Progenitor cell of endocrine pancreas (in vitro differentiated cells): ENCODE measurements at regions not wholly inside any gene's neighbourhood (a gene's known extent, or its start where the extent isn't known, plus 50 kb on each side); places are given as distances from the start of the nearest gene placed in this dataset.

ENCODE experiments used
- DNase-seq: peaks from one replicate; pipeline ENCODE4 v3.0.0; 2021; ENCODE audit warnings: low spot score; ENCODE audit not compliant: unreplicated experiment
- H3K27ac Mint-ChIP-seq: 2 replicates; pipeline ENCODE4 v1.8.0; 2021; ENCODE audit warnings: mild to moderate bottlenecking, moderate library complexity, mixed read lengths
- H3K27me3 Mint-ChIP-seq: 2 replicates; pipeline ENCODE4 v1.8.0; 2021; ENCODE audit warnings: mixed read lengths
- H3K36me3 Mint-ChIP-seq: 2 replicates; pipeline ENCODE4 v1.8.0; 2022; ENCODE audit warnings: mixed read lengths; ENCODE audit not compliant: insufficient read depth
- H3K4me1 Mint-ChIP-seq: 2 replicates; pipeline ENCODE4 v1.8.0; 2021; ENCODE audit warnings: low read depth, mixed read lengths
- H3K4me3 Mint-ChIP-seq: 2 replicates; pipeline ENCODE4 v1.8.0; 2021; ENCODE audit warnings: low read depth, mild to moderate bottlenecking, moderate library complexity, mixed read lengths
- H3K9me3 Mint-ChIP-seq: 2 replicates; pipeline ENCODE4 v1.8.0; 2021; ENCODE audit warnings: low read depth, mixed read lengths
- CTCF ChIP-seq: fragments of 200-600 bp; sonication (generic); IDR thresholded peaks from one replicate; pipeline ENCODE4 v1.5.0; 2021; ENCODE audit warnings: antibody characterized with exemption, mild to moderate bottlenecking; ENCODE audit not compliant: unreplicated experiment

DNA sequence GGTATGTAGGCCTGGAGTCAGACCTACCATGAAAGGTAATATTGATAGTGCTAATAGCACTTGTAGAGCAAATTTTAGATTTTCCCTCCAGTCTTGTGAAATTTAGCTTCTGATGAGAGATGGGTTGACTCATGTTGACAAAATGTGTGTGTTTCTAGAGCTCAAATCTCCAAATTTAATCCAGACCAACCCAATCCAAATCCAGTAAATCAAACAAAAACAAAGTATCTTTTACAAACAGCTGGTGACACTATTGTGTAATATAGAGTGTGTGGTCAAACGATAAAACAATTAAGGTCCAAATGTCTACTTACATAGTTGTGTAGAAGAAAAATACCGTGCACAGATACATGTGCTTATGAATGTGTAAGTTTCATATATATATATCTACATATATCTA lies 63.4 kb upstream of the KITLG start:
- Mint-ChIP-seq H3K4me3 (no peak overlapping the region), H3K4me1 (peaks cover 4% of the 10 kb centered on the region), H3K9me3 (no peaks in the 10 kb centered on the region), H3K27ac (no peak overlapping the region), H3K36me3 (no peaks in the 10 kb centered on the region), H3K27me3 (peaks cover 29% of the 10 kb centered on the region)
- DNase-seq, result no peak
- no peak for TF ChIP-seq CTCF

- H3K4me3 Mint-ChIP-seq, result no peak overlapping the region
- H3K4me1 Mint-ChIP-seq, result peaks cover 7% of the 10 kb centered on the region
Measured at GRCh38 chr12:88642675-88643431, 62.6 kb upstream of the KITLG start.

GRCh38 chr12:88638966-88639760 lies 58.9 kb upstream of the KITLG start:
- no peaks in the 10 kb centered on the region for H3K9me3 Mint-ChIP-seq
- H3K4me3 Mint-ChIP-seq, result no peak overlapping the region
- TF ChIP-seq CTCF, result no peak
- peaks cover 45% of the 10 kb centered on the region for H3K27me3 Mint-ChIP-seq
- peaks cover 7% of the 10 kb centered on the region for H3K4me1 Mint-ChIP-seq
- no peak overlapping the region for H3K27ac Mint-ChIP-seq
- no peak for DNase-seq
- no peaks in the 10 kb centered on the region for H3K36me3 Mint-ChIP-seq

More at GRCh38 chr12:88642675-88643431, 62.6 kb upstream of the KITLG start:
- DNase-seq, result no peak
- Mint-ChIP-seq H3K27ac (no peak overlapping the region), H3K36me3 (no peaks in the 10 kb centered on the region), H3K27me3 (peaks cover 32% of the 10 kb centered on the region), H3K9me3 (no peaks in the 10 kb centered on the region)
- no peak for TF ChIP-seq CTCF

GRCh38 chr12:88638388-88638787 lies 58.1 kb upstream of the KITLG start:
- H3K9me3 Mint-ChIP-seq, result no peaks in the 10 kb centered on the region
- H3K27ac Mint-ChIP-seq, result no peak overlapping the region
- DNase-seq, result no peak
- TF ChIP-seq CTCF, result no peak
- no peak overlapping the region for H3K4me3 Mint-ChIP-seq
- peaks cover 43% of the 10 kb centered on the region for H3K27me3 Mint-ChIP-seq
- H3K36me3 Mint-ChIP-seq, result no peaks in the 10 kb centered on the region
- peaks cover 7% of the 10 kb centered on the region for H3K4me1 Mint-ChIP-seq

DNA sequence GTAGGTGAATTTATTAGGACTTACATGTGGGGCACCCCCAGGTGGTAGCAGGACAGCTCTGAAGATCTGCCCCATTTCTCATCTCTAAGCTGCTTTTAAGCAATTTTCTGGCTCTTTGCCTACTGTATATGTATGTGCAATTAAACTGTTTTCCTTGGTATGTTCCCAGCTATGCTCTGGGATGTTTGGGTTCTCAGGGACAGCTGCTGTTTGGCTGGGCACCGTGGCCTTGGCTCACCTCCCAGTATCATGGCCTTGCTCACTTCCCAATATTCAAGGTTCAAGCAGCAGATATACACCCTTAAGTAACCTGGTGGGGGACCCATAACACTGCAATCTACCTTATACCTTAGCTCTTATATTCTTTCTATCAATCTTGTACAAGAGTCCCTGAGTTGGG lies 53.7 kb upstream of the KITLG start:
- H3K27ac Mint-ChIP-seq, result no peak overlapping the region
- H3K27me3 Mint-ChIP-seq, result peaks cover 39% of the 10 kb centered on the region
- H3K36me3 Mint-ChIP-seq, result no peaks in the 10 kb centered on the region
- H3K4me1 Mint-ChIP-seq, result peaks cover 3% of the 10 kb centered on the region
- DNase-seq, result no peak
- no peak overlapping the region for H3K4me3 Mint-ChIP-seq
- no peaks in the 10 kb centered on the region for H3K9me3 Mint-ChIP-seq
- no peak for TF ChIP-seq CTCF
